GM03348 (cell line): ENCODE measurements at regions not wholly inside any gene's neighbourhood (a gene's known extent, or its start where the extent isn't known, plus 50 kb on each side); places are given as distances from the start of the nearest gene placed in this dataset.
"Not testable (repeated sequence)": the region's sequence is repeated elsewhere in the genome, so short reads cannot be mapped to it uniquely, and the experiment has no call there.

ENCODE experiments used
- DNase-seq: peaks from one replicate; pipeline ENCODE4 v3.0.0; 2012; ENCODE audit warnings: low spot score

- DNase-seq, result no peak
Observed at GRCh38 chr7:125834421-125834820, 904.8 kb upstream of the POT1 start.

DNA sequence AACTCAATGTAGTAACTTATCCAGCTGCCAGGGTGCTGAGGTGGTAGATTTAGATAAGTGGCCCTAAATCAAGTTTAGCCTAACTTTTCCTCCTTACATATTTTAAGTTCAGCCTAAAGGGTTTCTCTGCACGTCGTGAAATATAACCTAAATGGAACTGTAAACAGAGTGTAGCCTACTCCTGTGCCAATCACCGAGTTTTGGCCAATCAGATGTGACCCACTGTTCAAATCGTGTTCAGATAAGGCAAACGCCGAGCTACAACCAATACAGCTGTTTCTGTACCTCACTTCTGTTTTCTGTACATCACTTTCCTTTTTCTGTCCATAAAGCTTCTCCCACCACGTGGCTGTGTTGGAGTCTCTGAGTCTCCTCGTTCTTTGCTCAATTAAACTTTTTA, 904.2 kb upstream of the POT1 start:
- no peak for DNase-seq

GRCh38 chr7:125830743-125831142, 901.1 kb upstream of the POT1 start:
- no peak for DNase-seq

DNA sequence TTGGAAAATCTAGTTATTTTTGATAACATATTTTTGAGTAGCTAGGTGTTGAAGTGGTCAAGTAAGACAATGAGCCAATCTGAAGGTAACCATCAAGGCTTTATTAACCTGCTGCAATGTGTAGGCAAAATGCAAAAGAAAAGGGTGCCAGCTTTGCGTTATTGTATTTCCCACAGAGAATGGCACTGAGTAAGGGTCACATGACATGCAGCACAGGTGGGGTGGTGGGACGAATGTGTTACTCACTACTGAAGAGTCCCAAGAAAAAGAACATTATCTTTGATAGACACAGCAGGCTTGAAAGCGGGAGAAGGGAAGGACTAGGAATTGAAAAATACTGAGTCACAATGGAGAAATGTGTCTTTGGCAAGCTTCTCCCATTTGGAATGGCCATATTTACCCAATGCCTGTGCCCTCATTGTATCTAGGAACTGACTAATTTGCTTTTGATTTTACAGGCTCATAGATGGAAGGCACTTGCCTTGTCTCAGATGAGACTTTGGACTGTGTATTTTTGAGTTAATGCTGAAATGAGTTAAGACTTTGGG, 898.6 kb upstream of the POT1 start:
- DNase-seq, result no peak

DNA sequence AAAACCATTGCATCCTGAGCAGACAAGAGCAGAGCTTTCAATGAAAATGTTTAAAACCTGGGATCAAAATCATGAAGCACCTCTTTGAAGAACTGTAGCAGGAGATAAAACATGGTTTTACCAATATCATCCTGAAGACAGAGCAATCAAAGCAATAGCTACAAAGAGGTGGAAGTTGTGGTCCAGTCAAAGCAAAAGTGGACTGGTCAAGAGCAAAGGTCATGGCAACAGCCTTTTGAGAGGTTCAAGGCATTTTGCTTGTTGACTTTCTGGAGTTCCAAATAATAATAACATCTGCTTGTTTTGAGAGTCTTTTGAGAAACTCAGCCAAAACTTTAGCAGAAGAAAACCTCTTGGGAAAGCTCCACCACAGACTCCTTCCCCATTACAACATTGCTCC, 893.9 kb upstream of the POT1 start:
- no peak for DNase-seq

DNA sequence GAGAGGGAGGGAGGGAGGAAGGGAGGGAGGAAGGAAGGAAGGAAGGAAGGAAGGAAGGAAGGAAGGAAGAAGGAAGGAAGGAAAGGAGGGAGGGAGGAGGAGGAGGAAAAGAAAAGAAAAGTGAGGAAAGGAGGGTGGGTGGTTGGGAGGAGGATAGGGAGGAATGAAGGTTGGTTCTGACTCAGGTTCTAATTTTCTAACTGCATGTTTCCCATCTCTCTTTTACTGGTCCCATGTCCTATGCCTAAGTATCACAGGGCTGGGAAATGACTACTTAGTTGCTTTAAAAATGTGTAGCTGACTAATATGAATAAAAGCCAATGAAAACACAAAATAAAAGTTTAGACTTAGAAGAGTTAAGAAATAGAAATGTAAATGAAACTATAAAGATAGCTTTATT, 890.9 kb upstream of the POT1 start:
- no peak for DNase-seq

- no peak for DNase-seq
Observed at GRCh38 chr7:125814100-125814499, 884.5 kb upstream of the POT1 start.

DNA sequence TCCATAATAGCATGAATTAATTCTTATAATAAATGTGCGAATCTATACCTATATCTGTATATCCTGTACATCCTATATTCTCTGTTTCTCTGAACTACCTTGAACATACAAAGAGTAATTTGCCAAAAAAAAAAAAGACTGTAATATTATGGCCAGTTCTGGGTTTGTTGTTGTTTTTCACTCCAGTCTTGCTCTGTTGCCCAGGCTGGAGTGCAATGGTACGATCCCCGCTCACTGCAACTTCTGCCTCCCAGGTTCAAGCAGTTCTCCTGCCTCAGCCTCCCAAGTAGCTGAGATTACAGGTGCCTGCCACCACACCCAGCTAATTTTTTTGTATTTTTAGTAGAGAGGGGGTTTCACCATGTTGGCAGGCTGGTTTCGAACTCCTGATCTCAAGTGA, 876.9 kb upstream of the POT1 start:
- DNase-seq, result not testable (repeated sequence)

GRCh38 chr7:125804273-125804672, 874.6 kb upstream of the POT1 start:
- DNase-seq, result no peak

GRCh38 chr7:125780153-125780552, 850.5 kb upstream of the POT1 start:
- DNase-seq, result no peak

- no peak for DNase-seq
Observed at GRCh38 chr7:125775317-125775716, 845.7 kb upstream of the POT1 start.

- no peak for DNase-seq
Observed at GRCh38 chr7:125773113-125773785, 843.6 kb upstream of the POT1 start.

GRCh38 chr7:125747966-125748365, 818.3 kb upstream of the POT1 start:
- no peak for DNase-seq

DNA sequence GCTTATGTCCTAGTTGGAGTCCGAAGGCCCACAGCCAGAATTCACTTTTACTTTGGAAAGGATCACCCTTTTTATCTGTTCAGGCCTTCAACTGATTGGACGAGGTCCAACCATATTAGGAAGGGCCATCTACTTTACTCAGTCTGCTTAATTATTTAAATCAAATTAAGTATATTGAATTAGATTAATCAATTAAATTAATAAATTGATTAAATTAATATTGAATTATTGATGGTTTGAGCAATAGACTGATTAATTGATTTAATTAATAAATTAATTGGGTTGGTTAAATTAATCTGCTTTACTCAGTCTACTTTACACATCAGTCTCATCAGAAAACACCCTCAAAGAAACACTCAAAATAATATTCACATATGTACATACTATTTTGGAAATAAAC, 816.9 kb upstream of the POT1 start:
- no peak for DNase-seq

DNA sequence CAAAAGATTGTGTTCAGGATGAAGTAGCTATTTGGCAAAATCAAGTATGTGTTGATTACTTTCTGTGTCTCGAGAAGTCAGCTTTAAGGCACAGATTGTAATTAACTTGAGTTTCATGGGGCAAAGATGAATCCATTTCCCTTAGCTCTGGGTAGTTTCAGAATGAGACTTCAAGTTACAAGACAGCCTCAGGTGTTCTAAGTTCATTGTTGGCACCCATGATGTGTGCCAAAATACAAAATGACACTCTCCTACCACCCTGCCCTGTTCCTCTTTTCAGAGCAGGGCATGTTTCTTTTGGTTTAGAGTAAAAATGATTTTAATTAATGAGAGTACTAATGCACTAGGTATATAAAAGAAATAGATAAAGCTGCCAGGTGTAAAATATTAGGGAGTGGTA, 797.6 kb upstream of the POT1 start:
- DNase-seq, result no peak

DNA sequence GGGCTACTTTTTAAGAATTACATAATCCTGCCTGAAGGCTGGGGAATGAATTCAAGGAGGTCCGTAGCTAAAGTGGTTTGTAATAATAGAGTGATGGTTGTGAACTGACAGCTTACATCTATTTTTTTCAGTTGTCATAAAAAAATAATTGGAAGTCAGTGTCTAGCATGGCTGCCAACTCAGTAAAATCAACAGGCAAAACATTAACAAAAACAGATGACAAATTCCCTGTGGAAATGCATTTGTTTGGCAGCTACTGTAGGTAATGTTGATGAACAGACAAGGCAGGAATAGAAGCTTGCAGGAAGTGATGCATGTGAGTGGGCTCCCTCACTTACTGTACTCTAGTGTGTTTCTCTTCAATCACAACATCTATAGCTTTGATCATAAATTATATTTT, 766.0 kb upstream of the POT1 start:
- no peak for DNase-seq

DNA sequence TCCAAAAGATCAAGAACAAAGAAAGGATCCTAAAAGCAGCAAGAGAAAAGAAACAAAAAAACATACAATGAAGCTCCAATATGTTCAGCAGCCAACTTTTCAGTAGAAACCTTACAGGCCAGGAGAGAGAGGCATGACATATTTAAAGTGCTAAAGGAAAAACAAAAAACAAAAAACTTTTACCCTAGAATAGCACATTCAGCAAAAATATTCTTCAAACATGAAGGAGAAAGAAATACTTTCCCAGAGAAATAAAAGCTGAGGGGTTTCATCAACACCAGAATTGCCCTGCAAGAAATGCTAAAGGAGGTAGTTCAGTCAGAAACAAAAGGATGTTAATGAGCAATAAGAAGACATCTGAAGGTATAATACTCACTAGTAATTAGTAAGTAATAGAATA, 753.5 kb upstream of the POT1 start:
- DNase-seq, result no peak

- DNase-seq, result no peak
Observed at GRCh38 chr7:125681508-125681907, 751.9 kb upstream of the POT1 start.

DNA sequence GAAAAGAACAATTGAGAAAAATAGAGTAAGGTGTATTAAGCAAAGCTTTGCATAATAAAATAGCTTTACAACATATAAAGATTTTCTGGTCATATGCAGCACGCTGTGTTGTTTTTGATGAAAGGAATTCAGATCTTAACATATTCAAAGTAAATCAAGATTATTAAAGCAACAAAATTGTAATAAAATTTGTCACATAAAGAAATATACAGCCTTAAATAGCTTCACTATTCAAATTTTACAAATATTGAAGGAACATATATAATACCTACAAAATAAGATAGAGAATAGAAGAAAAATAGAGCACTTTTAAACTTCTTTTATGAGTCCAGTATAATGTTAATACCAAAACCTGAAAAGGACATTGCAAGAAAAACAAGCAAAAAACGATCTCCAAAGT, 749.1 kb upstream of the POT1 start:
- no peak for DNase-seq

GRCh38 chr7:125675640-125676039, 746.0 kb upstream of the POT1 start:
- no peak for DNase-seq

GRCh38 chr7:125675169-125675568, 745.5 kb upstream of the POT1 start:
- no peak for DNase-seq

DNA sequence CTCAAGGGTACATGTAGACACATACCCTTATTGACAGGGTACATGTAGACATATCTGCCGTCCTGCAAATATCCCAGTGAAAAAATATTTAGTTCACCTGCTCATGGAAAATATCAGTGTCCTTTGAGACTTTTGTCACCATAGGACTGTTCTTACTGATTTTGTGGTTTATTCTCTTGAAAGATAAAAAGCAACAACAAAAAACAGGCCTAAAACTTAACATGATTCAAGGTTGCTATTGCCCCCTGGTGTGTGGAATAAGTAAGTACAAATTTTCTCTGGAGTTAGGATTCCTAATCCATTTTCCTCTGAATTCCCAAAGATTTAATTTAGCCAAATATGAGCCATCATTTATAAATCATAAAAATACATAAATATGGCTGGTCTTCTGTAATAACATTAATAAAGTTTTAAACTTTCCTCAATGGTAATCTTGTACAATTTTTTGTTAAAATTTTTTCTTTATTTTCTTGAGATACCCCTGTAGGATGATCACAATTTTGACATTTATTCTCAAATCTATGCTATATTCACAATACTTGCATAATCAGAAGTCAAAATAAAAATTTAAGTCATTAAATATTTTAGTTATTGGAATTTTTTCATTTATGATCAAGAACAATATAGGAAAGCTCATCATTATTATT, 741.4 kb upstream of the POT1 start:
- DNase-seq, result peak; percentile 3

DNA sequence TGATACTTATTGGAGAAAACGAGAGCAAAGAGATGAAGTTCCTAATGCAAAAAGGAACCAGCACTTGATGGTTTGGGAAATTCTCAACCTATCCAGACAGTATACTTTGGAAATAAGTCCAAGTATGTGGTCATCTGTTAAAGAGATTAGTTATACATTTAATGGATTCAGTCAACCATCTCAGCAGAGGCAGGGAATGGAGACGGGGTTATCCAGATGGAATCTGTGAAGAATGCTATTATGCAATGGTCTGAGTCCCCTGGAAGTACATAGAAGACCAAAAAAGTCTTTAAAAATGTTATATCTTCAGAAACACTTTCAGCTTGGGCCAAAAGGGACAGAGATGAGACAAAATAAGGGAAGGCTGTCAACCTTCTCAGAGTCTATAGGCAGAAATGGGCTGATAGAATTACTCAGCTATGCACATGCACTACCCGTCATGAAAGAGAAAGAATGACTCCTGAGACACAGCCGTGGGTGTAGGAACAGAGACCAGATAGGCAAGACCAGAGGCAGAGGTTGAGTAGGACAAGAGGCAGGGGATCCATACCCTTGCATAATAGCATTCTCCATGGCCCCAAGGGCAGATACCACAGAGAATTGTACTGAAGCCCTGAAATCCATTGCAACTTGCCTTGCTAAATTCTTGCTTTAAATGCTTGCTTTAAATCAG, 738.8 kb upstream of the POT1 start:
- DNase-seq, result no peak
